ENCODE measurements at regions not wholly inside any gene's neighbourhood (a gene's known extent, or its start where the extent isn't known, plus 50 kb on each side); places are given as distances from the start of the nearest gene placed in this dataset.

GRCh38 chr10:76667408-76668370 is 969.9 kb downstream of the KCNMA1 start:
- 41% methylated on average over 4 of the region's 4 CpGs for WGBS (ENCODE audit: low lambda C conversion rate, missing lambda C conversion rate)
- no peaks in the 10 kb centered on the region for H4K20me1 ChIP-seq (ENCODE audit: insufficient read depth, poor library complexity, severe bottlenecking)
- no peak overlapping the region for H3K4me3 ChIP-seq
- H3K4me2 ChIP-seq, result no peak overlapping the region
- peak overlapping the region; percentile 70 for H3K27ac ChIP-seq
- no peak for TF ChIP-seq EZH2phosphoT487 (IDR thresholded peaks at IDR 0.05; ENCODE audit: low read depth, severe bottlenecking, unreplicated experiment)
- no peak for TF ChIP-seq CTCF (IDR thresholded peaks at IDR 0.05; ENCODE audit: poor library complexity)
- TF ChIP-seq EZH2 (IDR thresholded peaks at IDR 0.05; ENCODE audit: borderline replicate concordance), result no peak
- DNase-seq (ENCODE audit: low spot score), result no peak
- no peaks in the 10 kb centered on the region for H3K79me2 ChIP-seq
- peaks cover 6% of the 10 kb centered on the region for H3K4me1 ChIP-seq (ENCODE audit: insufficient read depth)
- H3K9me2 ChIP-seq (replicated peaks; ENCODE audit: insufficient read depth), result no peaks in the 10 kb centered on the region
- H2AFZ ChIP-seq, result no peak overlapping the region
- H3K36me3 ChIP-seq (replicated peaks; ENCODE audit: insufficient read depth, low read depth), result no peaks in the 10 kb centered on the region
- H3K27me3 ChIP-seq, result no peaks in the 10 kb centered on the region
- no peaks in the 10 kb centered on the region for H3K9me3 ChIP-seq (ENCODE audit: low read depth)

GRCh38 chr10:76666891-76667290 is 970.7 kb downstream of the KCNMA1 start:
- Histone ChIP-seq H3K27ac (peak overlapping the region; percentile 70), H3K79me2 (no peaks in the 10 kb centered on the region), H3K27me3 (no peaks in the 10 kb centered on the region), H3K9me2 (replicated peaks; ENCODE audit: insufficient read depth) (no peaks in the 10 kb centered on the region), H3K4me1 (ENCODE audit: insufficient read depth) (peaks cover 6% of the 10 kb centered on the region), H3K36me3 (replicated peaks; ENCODE audit: insufficient read depth, low read depth) (no peaks in the 10 kb centered on the region), H3K4me2 (no peak overlapping the region), H2AFZ (no peak overlapping the region), H3K9me3 (ENCODE audit: low read depth) (no peaks in the 10 kb centered on the region), H4K20me1 (ENCODE audit: insufficient read depth, poor library complexity, severe bottlenecking) (no peaks in the 10 kb centered on the region), H3K4me3 (no peak overlapping the region)
- TF ChIP-seq EZH2phosphoT487 (IDR thresholded peaks at IDR 0.05; ENCODE audit: low read depth, severe bottlenecking, unreplicated experiment) (no peak), CTCF (IDR thresholded peaks at IDR 0.05; ENCODE audit: poor library complexity) (no peak)
- no peak for DNase-seq (ENCODE audit: low spot score)
- WGBS (ENCODE audit: low lambda C conversion rate, missing lambda C conversion rate), result 67% methylated on average over 1 of the region's 1 CpG

DNA sequence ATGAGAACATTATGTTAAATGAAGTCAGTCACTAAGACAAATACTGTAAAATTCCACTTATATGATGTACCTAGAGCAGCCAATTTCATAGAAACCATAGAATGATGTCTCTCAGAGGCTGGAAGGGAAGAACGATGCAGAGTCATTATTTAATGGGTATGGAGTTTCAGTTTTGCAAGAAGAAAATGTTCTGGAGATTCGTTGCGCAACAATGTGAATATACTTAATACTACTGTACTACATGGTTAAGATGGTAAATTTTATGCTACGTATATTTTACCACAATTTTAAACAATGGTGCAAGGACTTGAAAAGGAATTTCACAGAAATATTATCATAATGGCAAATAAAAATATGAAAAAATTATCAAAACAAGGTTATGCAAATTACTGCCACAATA is 972.6 kb downstream of the KCNMA1 start:
- Histone ChIP-seq H3K9me3 (ENCODE audit: low read depth) (no peaks in the 10 kb centered on the region), H3K79me2 (no peaks in the 10 kb centered on the region), H3K4me2 (no peak overlapping the region), H3K4me1 (ENCODE audit: insufficient read depth) (peaks cover 6% of the 10 kb centered on the region), H4K20me1 (ENCODE audit: insufficient read depth, poor library complexity, severe bottlenecking) (no peaks in the 10 kb centered on the region), H2AFZ (no peak overlapping the region), H3K27ac (no peak overlapping the region), H3K27me3 (no peaks in the 10 kb centered on the region), H3K36me3 (replicated peaks; ENCODE audit: insufficient read depth, low read depth) (no peaks in the 10 kb centered on the region), H3K9me2 (replicated peaks; ENCODE audit: insufficient read depth) (no peaks in the 10 kb centered on the region), H3K4me3 (no peak overlapping the region)
- DNase-seq (ENCODE audit: low spot score), result no peak
- TF ChIP-seq CTCF (IDR thresholded peaks at IDR 0.05; ENCODE audit: poor library complexity), result no peak
- WGBS (ENCODE audit: low lambda C conversion rate, missing lambda C conversion rate), result 95% methylated on average over 4 of the region's 4 CpGs
